ENCODE measurements at regions not wholly inside any gene's neighbourhood (a gene's known extent, or its start where the extent isn't known, plus 50 kb on each side); places are given as distances from the start of the nearest gene placed in this dataset.

DNA sequence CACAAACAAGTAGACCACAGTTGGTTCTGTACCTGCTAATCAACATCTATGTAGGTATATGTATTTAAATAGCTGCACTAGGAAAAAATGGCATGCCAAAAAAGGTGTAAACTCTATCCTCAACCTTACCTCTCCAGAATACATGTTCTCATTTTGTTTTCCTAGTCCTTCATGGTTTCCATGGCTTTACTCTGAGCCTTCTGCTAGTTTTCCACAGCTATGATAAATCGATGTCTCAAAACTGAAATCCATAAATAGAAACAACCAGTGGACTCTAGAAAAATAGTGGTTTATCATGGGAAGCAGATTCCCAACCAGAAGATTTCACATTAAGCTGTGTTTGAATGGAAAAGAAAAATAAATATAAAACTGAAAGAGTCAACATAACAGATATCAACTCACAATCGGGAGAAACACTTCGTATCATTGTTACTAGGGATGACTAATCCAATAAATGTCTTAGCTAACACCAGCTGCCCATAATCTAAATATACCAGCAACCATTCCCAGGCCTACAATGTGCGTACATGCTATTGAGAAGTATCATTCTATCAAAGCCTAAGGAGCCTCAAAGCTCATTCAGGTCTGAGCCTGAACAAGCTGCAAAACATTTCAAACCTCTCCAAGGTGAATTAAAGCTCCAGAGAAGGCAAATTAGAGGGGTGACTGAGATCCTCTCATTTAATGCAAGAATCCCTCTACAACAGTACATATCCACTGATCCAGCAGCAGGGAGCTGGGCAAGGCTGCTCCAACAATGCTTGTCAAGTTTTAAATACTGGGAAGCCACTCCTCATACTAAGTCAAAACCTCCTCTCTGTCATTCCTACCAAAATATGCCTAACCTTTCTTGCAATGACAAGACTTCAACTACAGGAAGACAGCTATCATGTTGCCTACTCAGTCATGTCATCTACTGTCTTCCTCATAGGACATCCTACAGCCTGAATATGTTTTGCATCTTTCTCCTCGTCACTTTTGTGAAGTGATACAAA, 90.2 kb downstream of the KCTD12 start:
- DNase-seq, result no peak

DNA sequence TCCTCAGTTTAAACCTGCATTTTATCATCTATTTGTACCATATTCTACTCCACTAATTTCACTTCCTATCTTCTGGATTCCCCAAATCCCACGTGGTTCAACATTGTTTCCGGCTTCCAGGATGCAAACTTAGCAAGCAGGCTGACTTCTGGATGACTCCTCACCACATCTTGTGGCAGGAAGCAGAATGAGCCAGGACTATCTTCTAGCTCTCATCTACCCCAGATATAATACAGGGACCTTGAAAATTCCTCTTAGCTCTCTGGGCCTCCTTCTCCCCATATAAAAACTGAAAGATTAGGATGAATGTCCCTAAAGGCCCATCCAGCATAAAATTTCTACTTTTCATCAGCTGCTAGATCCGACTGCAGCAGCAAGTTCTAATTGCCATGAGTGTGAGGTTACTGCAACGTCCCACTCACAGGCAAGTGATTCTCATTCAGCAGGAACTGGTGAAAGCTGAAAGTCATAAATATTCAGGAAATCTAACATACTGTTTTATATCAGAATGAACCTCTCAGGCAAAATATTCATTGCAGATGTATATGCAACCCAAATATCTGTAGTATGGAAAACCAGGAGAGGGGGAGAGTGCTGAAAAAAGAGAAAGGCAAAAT, 93.4 kb downstream of the KCTD12 start:
- no peak for DNase-seq

DNA sequence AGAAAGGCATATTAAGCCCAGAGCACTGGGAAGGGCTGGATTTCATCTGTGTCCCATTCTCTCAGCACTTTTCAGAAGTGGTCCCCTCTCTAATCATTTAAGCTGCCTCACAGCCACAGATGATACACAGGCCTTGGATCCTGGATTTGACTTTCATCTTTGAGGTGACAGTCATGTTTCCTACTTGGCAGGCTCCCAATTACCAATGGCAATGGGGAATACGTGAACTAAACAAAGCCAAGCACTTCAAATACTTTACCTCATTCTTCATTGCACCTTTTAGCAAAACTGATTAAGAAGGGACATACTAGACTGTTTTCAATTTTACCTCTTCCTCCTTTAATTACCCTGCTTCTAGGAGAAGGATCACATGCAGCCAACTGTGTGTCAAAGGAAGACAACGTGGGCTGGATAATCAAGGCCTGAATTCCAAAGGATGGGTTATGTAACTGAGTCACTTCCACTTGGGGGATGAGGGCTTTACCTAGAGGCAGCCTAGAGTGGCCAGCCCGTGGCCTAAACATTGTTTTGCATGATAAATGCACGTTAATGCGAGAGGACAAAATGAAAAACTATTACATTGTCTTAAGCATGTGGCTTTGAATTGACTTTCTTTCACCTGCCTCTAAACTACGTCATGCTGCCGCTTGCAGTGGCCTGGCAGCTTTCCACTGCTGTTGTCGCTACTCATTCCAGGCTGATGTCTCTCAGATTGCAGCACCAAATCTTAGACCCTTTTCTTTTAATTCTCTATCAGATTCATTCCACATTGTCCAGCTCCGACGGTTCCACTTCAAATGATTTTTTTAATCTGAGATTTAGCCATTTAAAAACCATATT, 95.0 kb downstream of the KCTD12 start:
- DNase-seq, result no peak

DNA sequence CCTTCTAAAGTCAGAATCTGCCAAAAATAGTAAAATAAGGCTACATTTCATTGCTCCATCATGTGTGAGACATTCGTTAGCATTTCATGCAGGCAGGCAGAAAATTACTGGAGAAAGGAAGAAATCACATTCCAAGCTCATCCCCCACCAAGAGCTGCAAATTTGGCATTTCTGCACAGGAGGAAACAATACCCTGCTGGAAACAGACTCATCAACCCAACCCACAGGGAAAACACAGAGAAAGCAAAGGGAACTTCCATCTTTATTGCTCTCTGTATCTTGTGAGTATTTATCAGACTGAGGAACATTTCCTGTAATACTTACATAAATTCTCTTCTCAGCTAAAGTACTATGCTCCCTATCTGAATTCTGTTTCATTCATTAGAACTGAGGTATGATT, 95.7 kb downstream of the KCTD12 start:
- DNase-seq, result no peak

DNA sequence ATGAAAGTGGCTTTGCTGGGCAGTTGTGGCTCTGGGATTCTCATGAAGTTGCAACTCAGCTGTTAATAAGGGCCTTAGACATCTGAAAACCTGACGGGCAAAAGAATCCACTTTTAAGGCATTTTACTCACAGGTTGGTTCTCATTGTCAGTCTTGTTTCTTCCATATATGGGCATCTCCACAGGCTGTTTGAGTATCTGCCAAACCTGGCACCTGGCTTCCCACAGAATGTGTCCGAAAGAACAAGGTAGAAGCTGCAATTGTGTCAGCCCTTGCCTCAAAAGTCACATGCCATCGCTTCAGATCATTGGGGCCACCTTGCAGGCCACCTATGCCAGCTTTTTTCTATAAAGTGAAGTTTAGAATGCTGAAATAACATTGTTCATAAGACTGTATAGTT, 102.4 kb downstream of the KCTD12 start:
- DNase-seq, result no peak

- no peak for DNase-seq
These were observed 107.4 kb downstream of the KCTD12 start for GRCh38 chr13:76778853-76779252.

GRCh38 chr13:76777096-76777495, 109.1 kb downstream of the KCTD12 start:
- DNase-seq, result no peak

DNA sequence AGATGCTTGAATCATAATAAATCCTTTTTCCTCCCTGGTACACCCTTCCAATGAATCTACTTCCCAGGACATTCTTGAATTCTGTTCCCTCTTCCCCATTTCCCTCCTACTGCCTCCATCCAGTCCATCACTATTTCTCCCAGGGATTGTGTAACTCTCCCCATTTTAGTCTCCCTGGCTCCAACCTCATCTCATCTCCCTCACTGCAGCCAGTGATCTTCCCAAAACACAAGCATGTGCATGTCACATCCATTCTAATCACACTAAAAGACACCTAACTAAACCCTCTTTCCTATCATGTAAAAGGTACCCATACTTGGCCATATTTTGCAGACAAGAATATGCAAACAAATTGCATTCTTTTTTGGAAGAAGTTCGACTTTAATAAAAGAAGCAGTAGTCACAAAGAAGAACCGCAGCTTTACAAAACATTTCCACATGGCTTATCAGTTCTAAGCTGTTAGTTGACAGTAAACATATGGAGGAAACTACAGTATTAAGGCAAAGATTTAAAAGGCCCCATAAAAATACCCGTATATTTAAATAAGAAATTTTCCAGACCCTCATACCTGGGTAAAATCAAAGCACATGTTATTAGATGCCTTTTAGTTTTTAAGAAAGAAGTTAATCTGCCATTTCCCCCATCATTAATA, 111.0 kb downstream of the KCTD12 start:
- no peak for DNase-seq

DNA sequence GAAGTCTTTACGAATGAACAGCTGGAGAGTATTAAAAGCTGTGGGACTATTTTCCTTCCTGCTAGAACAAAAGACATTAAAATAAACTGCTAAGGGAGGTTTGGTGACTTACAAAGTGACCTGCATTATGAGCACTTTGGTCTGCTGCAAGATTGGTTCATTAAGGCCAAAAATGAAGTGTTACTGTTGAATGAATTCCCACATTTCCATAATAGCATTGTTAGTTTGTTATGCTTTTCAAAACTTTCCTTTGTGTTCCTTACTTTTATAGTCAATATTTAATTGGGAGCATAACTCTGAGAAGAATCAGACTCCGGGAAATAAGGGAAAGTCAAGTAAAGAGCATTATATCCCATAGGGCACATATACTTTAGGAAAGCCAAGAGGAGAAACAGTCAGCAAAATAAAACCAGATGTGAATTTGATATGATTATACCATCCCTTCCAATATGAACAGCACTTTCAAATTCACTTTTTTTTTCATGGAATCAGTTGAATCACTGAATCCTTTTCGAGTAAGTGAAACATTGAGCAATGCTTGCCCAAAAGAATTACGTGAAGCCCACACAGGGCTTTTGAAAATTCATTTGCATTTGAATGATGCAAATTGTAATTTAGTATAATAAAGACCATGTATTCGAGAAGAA, 112.6 kb downstream of the KCTD12 start:
- DNase-seq, result no peak

DNA sequence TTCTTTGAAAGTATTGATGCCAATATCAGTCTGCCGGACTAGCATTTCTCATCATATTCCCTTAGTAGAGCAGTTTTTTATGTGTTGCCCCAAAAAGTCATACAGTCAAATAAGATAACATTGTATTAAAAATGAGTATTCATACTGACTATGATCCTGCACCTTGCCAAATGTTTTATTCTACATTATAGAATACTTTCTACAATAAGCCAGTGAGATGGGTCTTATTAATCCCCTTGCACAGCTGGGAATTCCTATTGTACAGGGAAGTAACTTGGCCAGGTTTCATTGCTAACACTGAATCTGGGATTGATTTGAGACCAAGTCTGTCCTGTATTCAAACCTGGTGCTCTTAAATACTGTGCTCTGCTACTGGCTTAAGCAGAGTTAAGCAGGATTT, 114.0 kb downstream of the KCTD12 start:
- no peak for DNase-seq

DNA sequence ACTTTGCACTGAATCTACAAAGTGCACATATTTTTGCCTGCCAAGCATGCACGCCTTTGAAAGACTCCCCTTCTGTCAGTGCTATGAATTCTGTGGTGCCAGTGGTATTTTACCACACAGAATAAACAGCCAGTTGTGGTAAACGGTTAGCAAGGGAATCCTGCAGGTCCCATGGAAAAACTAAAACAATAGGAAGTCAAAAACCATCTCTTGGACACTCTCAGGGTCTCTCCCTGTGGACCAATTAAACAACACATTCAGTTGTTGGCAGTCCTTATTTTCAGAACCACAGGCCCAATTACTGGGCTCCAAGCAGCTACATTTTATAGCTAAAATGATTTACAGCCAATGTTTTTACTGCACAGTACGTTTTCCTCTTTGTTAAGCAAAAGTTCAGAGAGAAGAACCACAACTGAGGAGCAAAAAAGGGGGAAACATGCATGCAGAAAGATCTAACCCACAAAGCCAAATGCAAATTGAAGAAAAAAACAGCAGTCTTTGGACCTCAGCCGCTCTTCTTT, 116.9 kb downstream of the KCTD12 start:
- no peak for DNase-seq

DNA sequence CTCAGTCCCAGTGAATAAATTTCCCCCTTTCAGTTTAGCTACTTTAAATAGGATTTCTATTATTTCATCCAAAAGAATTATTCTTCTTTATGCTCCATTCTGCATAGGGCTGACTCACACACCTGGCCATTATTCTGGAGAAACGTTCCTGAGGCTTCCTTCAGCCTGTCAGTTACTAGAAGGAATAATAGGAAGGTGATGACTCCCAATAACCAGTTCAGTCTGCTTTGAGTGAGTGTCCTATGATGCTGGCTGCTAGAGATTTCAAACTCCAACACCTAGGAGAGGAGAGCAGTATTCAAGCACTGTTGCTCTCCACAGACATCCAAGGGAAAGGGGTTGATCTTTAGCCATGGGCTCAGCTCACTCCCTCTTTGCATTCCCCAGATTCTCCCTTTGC, 117.8 kb downstream of the KCTD12 start:
- DNase-seq, result no peak

DNA sequence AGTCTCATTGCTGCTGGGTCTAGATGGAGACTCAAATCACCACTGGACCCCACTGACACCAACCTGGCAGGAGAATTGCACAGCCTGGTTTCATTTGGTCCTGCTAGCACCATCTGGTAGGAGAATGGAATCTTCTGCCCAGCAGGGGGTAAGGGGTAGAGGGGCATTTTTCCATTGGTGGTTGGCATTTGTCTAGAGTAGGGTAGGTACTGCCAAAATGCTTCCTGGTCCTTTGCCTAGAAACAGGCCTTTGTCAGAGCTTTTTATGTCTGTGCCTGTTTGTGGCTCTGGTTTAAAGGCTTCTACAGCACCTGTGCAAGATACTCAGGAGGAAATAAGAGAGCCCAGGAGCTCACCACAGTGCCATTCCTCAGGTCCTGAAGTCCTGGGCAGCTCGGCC, 121.3 kb downstream of the KCTD12 start:
- no peak for DNase-seq

DNA sequence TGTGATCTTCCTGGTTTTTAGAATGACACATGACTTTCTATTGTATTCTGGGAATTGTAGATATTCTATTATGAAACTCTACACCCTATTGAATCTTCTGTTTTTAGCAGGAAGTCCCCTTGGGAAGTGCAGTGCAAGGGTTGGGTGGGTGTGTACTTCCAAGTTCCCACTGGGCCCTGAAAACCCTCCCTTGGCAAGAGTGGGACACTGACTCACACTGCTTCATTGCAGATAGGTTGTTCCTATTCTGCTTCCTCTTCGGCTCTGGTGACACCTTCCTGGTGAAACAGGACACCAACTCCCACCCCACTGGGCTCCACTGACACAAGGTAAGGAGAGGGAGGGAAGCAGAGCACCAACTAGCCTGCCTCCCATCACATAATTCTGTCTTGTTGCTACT, 121.8 kb downstream of the KCTD12 start:
- DNase-seq, result no peak

DNA sequence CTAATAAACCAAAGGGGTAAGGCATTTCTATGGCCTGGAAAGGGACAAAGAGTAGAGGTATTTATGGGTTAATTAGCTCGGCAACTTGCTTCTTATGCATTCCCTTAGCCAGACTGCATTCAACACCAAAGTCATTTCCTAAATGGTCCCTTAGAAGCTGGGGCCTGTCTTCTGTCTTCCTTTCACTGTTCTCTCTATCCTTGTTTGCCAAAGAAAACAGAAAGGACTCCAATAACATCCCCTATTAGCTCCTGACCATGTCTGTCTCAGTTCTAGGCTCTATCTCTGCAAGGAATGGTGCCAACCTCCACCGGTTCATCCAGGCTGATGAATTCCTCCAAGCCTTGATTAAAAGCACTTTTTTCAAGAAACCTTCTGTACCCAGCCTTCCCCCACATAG, 123.5 kb downstream of the KCTD12 start:
- no peak for DNase-seq

DNA sequence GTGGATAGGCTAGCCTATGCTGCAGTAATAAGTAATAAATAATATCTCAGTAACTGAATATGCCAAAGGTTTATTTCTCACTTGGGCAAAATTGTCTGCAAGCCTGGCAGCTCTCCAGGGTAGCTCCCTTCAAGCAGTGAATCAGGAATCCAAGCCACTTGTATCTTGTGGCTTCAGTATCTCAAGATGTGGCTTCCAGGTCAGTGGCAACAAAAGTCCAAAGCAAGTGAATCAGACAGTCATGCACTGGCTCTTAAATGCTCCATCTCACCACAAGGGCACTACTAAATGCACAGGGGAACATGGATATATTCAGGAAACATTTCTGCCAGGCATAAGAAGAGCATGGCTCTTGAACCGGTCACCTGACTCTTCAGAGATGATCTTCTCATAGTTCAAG, 126.3 kb downstream of the KCTD12 start:
- no peak for DNase-seq

- DNase-seq, result no peak
These were observed 127.5 kb downstream of the KCTD12 start for GRCh38 chr13:76758738-76759137.

GRCh38 chr13:76758257-76758656, 127.9 kb downstream of the KCTD12 start:
- DNase-seq, result no peak

GRCh38 chr13:76756451-76756850, 129.8 kb downstream of the KCTD12 start:
- DNase-seq, result no peak

- no peak for DNase-seq
These were observed 131.8 kb downstream of the KCTD12 start for GRCh38 chr13:76754414-76754813.

DNA sequence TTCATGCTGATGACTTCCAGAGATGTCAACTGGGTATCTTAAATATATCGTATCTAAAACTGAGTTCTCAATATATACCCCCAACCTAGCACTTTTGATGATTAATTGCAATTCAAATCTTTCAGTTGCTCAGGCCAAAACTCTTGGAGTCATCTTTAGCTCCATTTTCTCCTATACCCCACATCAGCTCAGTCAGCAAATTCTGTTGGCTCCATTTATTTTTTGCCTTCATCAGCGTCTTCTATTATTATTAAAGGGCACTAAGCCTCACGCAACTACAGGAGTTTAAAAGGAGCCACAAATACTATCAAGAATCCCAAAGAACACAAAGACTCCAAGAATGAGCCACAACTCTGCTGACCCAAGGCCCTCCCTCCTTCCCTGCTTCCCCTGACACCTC, 134.9 kb downstream of the KCTD12 start:
- DNase-seq, result no peak

DNA sequence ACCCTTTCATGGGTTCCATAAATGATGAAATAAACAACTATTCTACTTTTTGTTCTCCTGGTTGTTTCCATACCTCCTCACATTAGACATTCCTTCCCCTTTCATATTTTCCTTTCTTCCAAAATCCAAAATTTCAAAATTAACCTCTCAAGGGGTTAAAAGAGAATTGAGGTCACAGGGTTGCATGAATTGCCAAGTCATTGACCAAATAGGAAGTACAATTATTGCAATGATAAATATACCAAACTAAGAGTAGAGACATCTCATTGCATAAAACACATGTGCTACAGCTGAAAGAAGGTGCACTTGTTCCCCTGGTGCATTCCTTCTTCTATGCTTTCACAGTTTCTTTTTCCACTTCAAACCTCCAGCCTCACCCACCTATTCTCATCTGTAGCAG, 136.1 kb downstream of the KCTD12 start:
- no peak for DNase-seq
